Brain microvascular endothelial cell (primary cell): ENCODE measurements at regions not wholly inside any gene's neighbourhood (a gene's known extent, or its start where the extent isn't known, plus 50 kb on each side); places are given as distances from the start of the nearest gene placed in this dataset.

Experiments used
- DNase-seq: peaks from one replicate; pipeline ENCODE4 v3.0.0-alpha.2; 2020
- H3K27ac ChIP-seq: fragments of 250-450 bp; sonication (Bioruptor Pico); 2 replicates; pipeline ENCODE4 v1.5.1; 2020; ENCODE audit warnings: mild to moderate bottlenecking, moderate library complexity
- H3K27me3 ChIP-seq: fragments of 250-450 bp; sonication (Bioruptor Pico); replicated peaks from 2 replicates; pipeline ENCODE4 v1.5.1; 2020; ENCODE audit warnings: mild to moderate bottlenecking
- H3K36me3 ChIP-seq: fragments of 250-450 bp; sonication (Bioruptor Pico); replicated peaks from 2 replicates; pipeline ENCODE4 v1.5.1; 2020; ENCODE audit warnings: mild to moderate bottlenecking
- H3K4me3 ChIP-seq: 2 replicates; pipeline ENCODE4 v1.5.1; 2011; ENCODE audit warnings: low read depth, mild to moderate bottlenecking, control low read depth, low read length, moderate library complexity
- CTCF ChIP-seq: IDR thresholded peaks from 2 replicates; pipeline ENCODE4 v1.5.1; 2011; ENCODE audit warnings: low read depth, mild to moderate bottlenecking, moderate library complexity, low read length, control low read depth, inconsistent platforms; ENCODE audit errors: missing control alignments
- in situ Hi-C: cut with HindIII; loops from 2 replicates; pipeline ENCODE4 v1.10.0; 2017; ENCODE audit warnings: low sequenced_read_pairs, low pct_ligation_motif_present

GRCh38 chr1:90799326-90799725 lies 82.2 kb upstream of the BARHL2 start:
- Histone ChIP-seq H3K4me3 (no peak overlapping the region), H3K27ac (no peak overlapping the region), H3K36me3 (no peaks in the 10 kb centered on the region), H3K27me3 (no peaks in the 10 kb centered on the region)
- no peak for TF ChIP-seq CTCF
- in situ Hi-C loops = no loop called here
- DNase-seq = no peak

- Histone ChIP-seq H3K27ac (no peak overlapping the region), H3K4me3 (no peak overlapping the region), H3K36me3 (no peaks in the 10 kb centered on the region), H3K27me3 (no peaks in the 10 kb centered on the region)
- DNase-seq = no peak
- no peak for TF ChIP-seq CTCF
- in situ Hi-C loops = no loop called here
These were observed 81.8 kb upstream of the BARHL2 start for GRCh38 chr1:90798883-90799282.

- Histone ChIP-seq H3K27ac (no peak overlapping the region), H3K4me3 (no peak overlapping the region), H3K27me3 (no peaks in the 10 kb centered on the region), H3K36me3 (no peaks in the 10 kb centered on the region)
- in situ Hi-C loops = no loop called here
- no peak for TF ChIP-seq CTCF
- DNase-seq = no peak
These were observed 81.2 kb upstream of the BARHL2 start for GRCh38 chr1:90798344-90798743.

- Histone ChIP-seq H3K36me3 (no peaks in the 10 kb centered on the region), H3K4me3 (no peak overlapping the region), H3K27me3 (no peaks in the 10 kb centered on the region), H3K27ac (no peak overlapping the region)
- no peak for DNase-seq
- in situ Hi-C loops = no loop called here
- no peak for TF ChIP-seq CTCF
These were observed 78.3 kb upstream of the BARHL2 start for GRCh38 chr1:90795431-90795830.

GRCh38 chr1:90786709-90787108 lies 69.6 kb upstream of the BARHL2 start:
- Histone ChIP-seq H3K4me3 (no peak overlapping the region), H3K36me3 (no peaks in the 10 kb centered on the region), H3K27me3 (no peaks in the 10 kb centered on the region), H3K27ac (no peak overlapping the region)
- in situ Hi-C loops = no loop called here
- TF ChIP-seq CTCF = no peak
- DNase-seq = no peak

GRCh38 chr1:90784186-90784847 lies 67.2 kb upstream of the BARHL2 start:
- Histone ChIP-seq H3K36me3 (no peaks in the 10 kb centered on the region), H3K27me3 (no peaks in the 10 kb centered on the region), H3K4me3 (no peak overlapping the region), H3K27ac (no peak overlapping the region)
- no peak for DNase-seq
- no peak for TF ChIP-seq CTCF
- in situ Hi-C loops = no loop called here
